Transverse colon (tissue), 4 donors: ENCODE measurements at regions not wholly inside any gene's neighbourhood (a gene's known extent, or its start where the extent isn't known, plus 50 kb on each side); places are given as distances from the start of the nearest gene placed in this dataset.

ENCODE experiments used
- DNase-seq: peaks from one replicate; pipeline ENCODE4 v3.0.0-alpha.2; 2019
- H3K27ac ChIP-seq, 4 donors: fragments of 200-600 bp; sonication (generic); 2 replicates each; pipeline ENCODE4 v1.5.1; 2016 to 2018; ENCODE audit warnings: inconsistent platforms in 4 of 4
- H3K27me3 ChIP-seq: fragments of 200-600 bp; sonication (generic); 2 replicates; pipeline ENCODE4 v1.5.1; 2017; ENCODE audit warnings: inconsistent platforms
- H3K36me3 ChIP-seq, 4 donors: fragments of 200-600 bp; sonication (generic); 2 replicates each; pipeline ENCODE4 v1.5.1; 2017 to 2019; ENCODE audit warnings: inconsistent platforms in 4 of 4
- H3K4me1 ChIP-seq, 4 donors: fragments of 200-600 bp; sonication (generic); 2 replicates each; pipeline ENCODE4 v1.5.1; 2017 to 2020; ENCODE audit warnings: inconsistent platforms in 4 of 4
- H3K4me3 ChIP-seq, 4 donors: fragments of 200-600 bp; sonication (generic); 1 replicate in 1 of 4; 2 replicates in 3 of 4; pipeline versions ENCODE4 v1.5.1 to v1.6.1; 2017 to 2019; ENCODE audit warnings: inconsistent platforms in 4 of 4
- H3K9me3 ChIP-seq, 2 donors: fragments of 200-600 bp; sonication (generic); 2 replicates each; pipeline ENCODE4 v1.5.1; 2017 to 2019; ENCODE audit warnings: inconsistent platforms in 2 of 2
- CTCF ChIP-seq, 5 experiments: fragments of 200-600 bp in 3 of 5; fragments of 450-650 bp in 2 of 5; sonication (generic) in 3 of 5; IDR thresholded peaks; 1 replicate in 2 of 5; 2 replicates in 3 of 5; pipeline ENCODE4 v1.5.1; 2016 to 2017; ENCODE audit warnings: antibody characterized with exemption in 5 of 5, inconsistent platforms in 3 of 5, mild to moderate bottlenecking in 2 of 5, moderate library complexity in 1 of 5
- EP300 ChIP-seq: sonication (generic); formaldehyde crosslinking; IDR thresholded peaks from one replicate; pipeline ENCODE4 v1.6.1; 2017; ENCODE audit warnings: antibody characterized with exemption, low read depth
- POLR2A ChIP-seq: fragments of 450-650 bp; IDR thresholded peaks from one replicate; pipeline ENCODE4 v1.6.1; 2016; ENCODE audit warnings: antibody characterized with exemption, mild to moderate bottlenecking, moderate library complexity
- POLR2AphosphoS5 ChIP-seq, 3 donors: sonication (generic); formaldehyde crosslinking; IDR thresholded peaks; one replicate each; pipeline ENCODE4 v1.6.1; 2016; ENCODE audit warnings: antibody characterized with exemption in 3 of 3
- WGBS, 2 donors: methylation state at CpG; one replicate each; pipeline ENCODE4 v1.1.5; 2018; ENCODE audit warnings: low coverage in 1 of 2; 5-methylcytosine and 5-hydroxymethylcytosine counted together
- in situ Hi-C, 4 donors: fragments of 200-750 bp; cut with MboI; loops; one replicate each; pipeline versions ENCODE4 v1.15.0 to v1.15.1; 2017; ENCODE audit warnings: low sequenced_read_pairs in 3 of 4, low pct_ligation_motif_present in 1 of 4, low pct_unique_long_range_greater_than_20kb in 1 of 4
- intact Hi-C: fragments of 100-400 bp; cut with DNase I; formaldehyde crosslinking; loops from one replicate; pipeline ENCODE4 v1.15.1; 2023; ENCODE audit warnings: low total_unique reads

DNA sequence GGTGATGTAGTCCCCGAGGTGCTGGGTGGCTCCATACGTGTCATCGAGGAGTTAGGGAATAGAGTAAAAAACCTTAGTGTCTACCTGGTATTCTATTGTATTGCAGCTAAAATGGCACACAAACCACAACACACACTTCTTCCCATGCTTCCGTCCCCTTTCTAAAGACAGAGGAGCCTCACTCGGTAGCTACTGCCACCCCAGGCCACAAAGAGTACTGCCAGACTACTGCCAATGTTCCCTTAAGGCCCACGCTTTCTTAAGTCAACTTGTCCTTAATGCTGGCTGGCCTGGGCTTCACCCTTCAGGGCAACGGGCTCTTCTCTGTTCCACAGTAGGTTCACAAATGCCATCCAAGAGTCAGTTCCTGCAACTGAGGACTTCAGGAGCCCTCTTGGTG is 673.0 kb downstream of the ELAVL2 start:
- TF ChIP-seq POLR2A, result no peak
- no peak for TF ChIP-seq EP300
- no peak for TF ChIP-seq CTCF (IDR thresholded peaks at IDR 0.05)
- TF ChIP-seq POLR2AphosphoS5 (IDR thresholded peaks at IDR 0.05), result no peak
- in situ Hi-C loops (no loop called here), intact Hi-C loops (no loop called here)
- Histone ChIP-seq H3K27ac (no peak overlapping the region), H3K9me3 (no peaks in the 10 kb centered on the region), H3K4me3 (no peak overlapping the region), H3K4me1 (no peaks in the 10 kb centered on the region), H3K27me3 (no peaks in the 10 kb centered on the region), H3K36me3 (no peaks in the 10 kb centered on the region)
- no peak for DNase-seq
- WGBS, 2 donors, result 81 to 89% methylated on average over 3 to 7 of the region's 7 CpGs

DNA sequence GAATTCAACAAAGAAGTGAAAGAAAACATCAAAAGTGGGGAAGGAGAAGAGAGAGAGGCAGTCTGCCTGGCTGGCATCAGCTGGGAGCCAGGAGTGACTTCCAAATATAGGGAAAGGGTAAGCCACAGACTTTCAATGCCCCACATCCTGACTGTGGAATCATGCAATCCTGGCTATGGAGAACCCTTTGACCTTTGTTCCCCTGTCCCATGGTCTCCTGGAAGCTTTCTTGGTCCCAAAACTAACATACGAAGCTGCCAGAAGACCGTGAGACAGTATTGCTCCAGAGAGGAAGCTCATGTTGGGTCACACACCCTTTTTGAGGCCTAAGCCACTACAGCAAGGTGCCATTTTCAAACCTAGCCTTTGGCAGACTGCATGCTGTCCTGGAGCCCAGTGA is 665.5 kb downstream of the ELAVL2 start:
- no peak for TF ChIP-seq POLR2A
- no peak for TF ChIP-seq CTCF (IDR thresholded peaks at IDR 0.05)
- TF ChIP-seq EP300, result no peak
- no peak for TF ChIP-seq POLR2AphosphoS5 (IDR thresholded peaks at IDR 0.05)
- intact Hi-C loops, result no loop called here
- Histone ChIP-seq H3K9me3 (no peaks in the 10 kb centered on the region), H3K36me3 (no peaks in the 10 kb centered on the region), H3K27ac (no peak overlapping the region), H3K4me3 (no peak overlapping the region), H3K4me1 (no peaks in the 10 kb centered on the region), H3K27me3 (no peaks in the 10 kb centered on the region)
- 72% methylated on average over 2 of the region's 2 CpGs; no CpG with 5 or more reads in 1 of the 2 donors for whole genome bisulfite sequencing, 2 donors
- in situ Hi-C loops, result no loop called here
- DNase-seq, result no peak

- H3K4me1 ChIP-seq, result no peaks in the 10 kb centered on the region
- no peak for DNase-seq
- H3K27me3 ChIP-seq, result no peaks in the 10 kb centered on the region
- H3K4me3 ChIP-seq, result no peak overlapping the region
- in situ Hi-C loops, result no loop called here
- intact Hi-C loops, result no loop called here
- peaks cover 0 to 3% of the 10 kb centered on the region in 2 donors for H3K9me3 ChIP-seq
- TF ChIP-seq CTCF (IDR thresholded peaks at IDR 0.05), result no peak
- TF ChIP-seq POLR2AphosphoS5 (IDR thresholded peaks at IDR 0.05), result no peak
- no peak for TF ChIP-seq POLR2A
- no peak for TF ChIP-seq EP300
- WGBS, 2 donors, result 88% methylated on average over 1 of the region's 1 CpG; no CpG with 5 or more reads in 1 of the 2 donors
- H3K36me3 ChIP-seq, result no peaks in the 10 kb centered on the region
- H3K27ac ChIP-seq, result no peak overlapping the region
Observed at GRCh38 chr9:23160952-23161469, 665.0 kb downstream of the ELAVL2 start.

DNA sequence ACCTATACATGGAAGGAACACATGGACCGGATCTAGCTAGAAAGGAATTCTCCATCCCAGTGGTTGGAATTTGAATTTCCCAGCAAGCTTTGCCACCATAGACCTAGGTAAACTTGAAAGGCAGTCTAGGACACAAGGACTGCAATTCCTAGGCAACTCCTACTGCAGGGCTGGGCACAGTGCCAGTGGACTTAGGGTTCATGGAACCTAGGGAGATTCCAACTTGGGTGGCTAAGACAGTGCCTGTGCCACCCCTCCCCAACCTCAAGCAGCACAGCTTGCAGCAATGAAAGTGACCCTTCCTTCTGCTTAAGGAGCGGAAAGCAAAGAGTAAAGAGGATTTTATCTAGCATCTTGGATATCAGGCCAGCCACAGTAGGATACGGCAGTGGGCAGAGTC is 663.3 kb downstream of the ELAVL2 start:
- H3K27ac ChIP-seq, result no peak overlapping the region
- no peaks in the 10 kb centered on the region for H3K36me3 ChIP-seq
- H3K27me3 ChIP-seq, result no peaks in the 10 kb centered on the region
- DNase-seq, result no peak
- no peak overlapping the region for H3K4me3 ChIP-seq
- intact Hi-C loops, result no loop called here
- H3K4me1 ChIP-seq, result no peaks in the 10 kb centered on the region
- TF ChIP-seq POLR2AphosphoS5 (IDR thresholded peaks at IDR 0.05) (no peak), EP300 (no peak), CTCF (IDR thresholded peaks at IDR 0.05) (no peak), POLR2A (no peak)
- peaks cover 0 to 6% of the 10 kb centered on the region in 2 donors for H3K9me3 ChIP-seq
- 91% methylated on average over 3 of the region's 3 CpGs; no CpG with 5 or more reads in 1 of the 2 donors for WGBS, 2 donors
- in situ Hi-C loops, result no loop called here
